HG02571 (cell line): ENCODE measurements at regions not wholly inside any gene's neighbourhood (a gene's known extent, or its start where the extent isn't known, plus 50 kb on each side); places are given as distances from the start of the nearest gene placed in this dataset.
"Not testable (repeated sequence)": the region's sequence is repeated elsewhere in the genome, so short reads cannot be mapped to it uniquely, and the experiment has no call there.

Source experiments
- ATAC-seq: cut with Tn5 transposase; IDR thresholded peaks from one replicate; pipeline ENCODE4 v1.9.1; 2021; ENCODE audit warnings: mild to moderate bottlenecking, moderate library complexity; ENCODE audit not compliant: unreplicated experiment

DNA sequence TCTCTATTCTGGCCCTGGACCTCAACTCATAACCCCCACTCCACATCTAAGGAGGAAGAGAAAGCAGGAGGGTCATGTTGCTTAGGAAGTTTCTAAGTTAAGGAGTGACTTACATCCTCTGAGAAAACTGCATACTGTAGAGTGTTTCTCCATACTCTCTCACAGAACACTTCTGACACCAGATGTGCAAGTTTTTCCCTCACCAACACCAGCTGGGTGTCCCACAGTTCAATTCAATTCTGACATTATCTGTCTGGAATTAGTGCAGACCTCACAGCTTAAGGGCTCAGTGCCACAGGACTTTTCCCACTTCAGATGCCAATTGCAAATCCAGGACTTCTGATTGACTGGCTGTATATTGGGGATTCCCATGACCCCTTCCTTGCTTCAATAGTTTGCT, 89.0 kb upstream of the SFRP2 start:
- ATAC-seq: no peak

DNA sequence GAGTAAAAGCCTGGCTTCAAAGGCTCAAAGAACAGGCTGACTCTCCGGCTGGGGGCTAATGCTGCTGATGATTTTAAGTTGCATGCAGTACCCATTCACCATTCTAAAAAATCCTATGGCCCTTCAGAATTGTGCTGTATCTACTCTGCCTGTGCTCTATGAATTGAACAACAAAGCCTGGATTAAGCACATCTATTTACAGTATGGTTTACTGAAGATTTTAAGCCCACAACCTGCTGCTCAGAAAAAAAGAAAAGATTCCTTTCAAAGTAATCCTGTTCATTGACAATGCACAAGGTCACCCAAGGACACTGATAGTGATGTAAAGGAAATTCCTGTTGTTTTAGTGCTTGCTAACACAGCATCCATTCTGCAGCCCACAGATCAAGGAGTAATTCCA, 84.9 kb upstream of the SFRP2 start:
- ATAC-seq: no peak

DNA sequence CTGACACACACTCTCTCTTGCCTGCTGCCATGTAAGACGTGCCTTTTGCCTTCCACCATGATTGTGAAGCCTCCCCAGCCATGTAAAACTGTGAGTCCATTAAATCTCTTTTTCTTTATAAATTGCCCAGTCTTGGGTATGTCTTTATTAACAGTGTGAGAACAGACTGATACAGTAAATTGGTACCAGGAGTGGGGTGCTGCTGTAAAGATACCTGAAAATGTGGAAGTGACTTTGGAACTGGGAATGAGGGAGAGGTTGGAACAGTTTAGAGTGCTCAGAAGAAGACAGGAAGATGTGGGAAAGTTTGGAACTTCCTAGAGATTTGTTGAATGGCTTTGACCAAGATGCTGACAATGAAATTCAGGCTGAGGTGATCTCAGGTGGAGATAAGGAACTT, 77.9 kb upstream of the SFRP2 start:
- not testable (repeated sequence) for ATAC-seq

DNA sequence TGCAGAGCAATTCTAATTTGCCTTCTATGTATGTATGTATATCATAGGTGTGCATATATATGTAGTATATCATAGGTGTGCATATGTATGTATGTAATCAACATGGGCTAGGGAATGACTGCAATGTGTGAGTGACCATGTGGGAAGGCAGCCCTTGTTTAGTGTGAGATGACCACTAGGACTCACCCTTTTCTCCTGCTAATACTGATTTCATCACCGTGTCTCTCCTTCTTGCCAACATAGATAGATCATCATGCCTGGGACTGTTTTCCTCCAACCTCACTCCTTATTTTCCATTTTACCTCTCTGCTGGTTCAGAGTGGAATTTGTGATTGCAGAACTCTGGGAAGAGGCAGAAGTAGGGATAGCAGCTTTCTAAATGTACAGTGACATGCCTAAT, 63.6 kb upstream of the SFRP2 start:
- ATAC-seq: no peak

DNA sequence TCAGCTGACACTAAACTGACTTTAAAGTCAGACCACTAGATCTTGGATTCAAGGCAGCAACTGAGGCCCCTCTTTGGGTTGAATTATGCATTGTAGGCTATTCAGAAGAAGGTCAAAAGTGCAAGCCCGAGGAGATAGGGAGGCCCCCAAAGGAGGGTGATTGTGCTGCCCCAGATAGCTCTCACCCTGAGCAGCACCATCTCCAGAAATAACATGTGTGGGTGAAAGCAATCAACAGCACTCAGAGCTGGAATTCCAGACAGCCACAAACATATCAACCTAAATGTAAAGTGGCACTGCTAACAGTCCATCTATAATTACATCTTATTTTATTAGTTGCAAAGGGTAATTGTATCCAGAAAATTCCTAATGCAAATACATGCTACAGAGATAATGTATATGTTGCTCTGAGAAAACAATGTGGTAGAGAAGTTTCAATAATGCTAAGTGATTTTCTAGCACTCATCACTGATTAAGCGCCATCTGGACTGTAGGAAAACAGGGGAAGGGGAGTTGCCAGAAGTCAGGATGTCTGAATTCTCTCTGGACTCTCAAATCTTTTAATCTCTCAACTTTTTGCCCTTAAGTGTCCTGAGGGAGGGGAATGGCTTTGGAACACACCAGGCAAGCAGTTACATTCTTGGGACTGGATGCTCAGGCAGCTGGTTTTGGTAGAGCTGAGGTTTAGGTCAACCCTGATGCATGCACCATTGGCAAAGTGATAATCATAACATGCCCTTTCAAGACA, 61.8 kb upstream of the SFRP2 start:
- no peak for ATAC-seq

DNA sequence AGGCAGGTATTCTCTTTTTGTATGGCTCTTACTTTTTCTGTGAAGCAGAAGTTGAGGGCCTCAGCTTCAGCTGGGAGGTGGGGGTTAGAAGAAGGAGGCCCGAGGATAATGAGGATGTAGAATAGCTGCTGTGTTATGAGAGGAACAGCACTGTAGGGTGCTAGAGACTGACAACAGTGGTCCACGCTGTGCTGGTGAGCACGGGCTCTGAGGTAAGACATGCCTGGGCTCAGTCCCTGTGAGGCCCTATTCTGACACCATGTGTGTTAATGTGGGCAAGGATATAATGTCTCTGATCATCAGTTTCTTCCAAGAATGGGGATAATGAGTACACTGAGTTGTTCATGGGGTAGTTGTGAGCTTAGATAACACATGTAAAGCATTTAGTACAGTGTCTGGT, 55.3 kb upstream of the SFRP2 start:
- ATAC-seq: no peak
